OCI-LY1 (cell line): ENCODE measurements at regions not wholly inside any gene's neighbourhood (a gene's known extent, or its start where the extent isn't known, plus 50 kb on each side); places are given as distances from the start of the nearest gene placed in this dataset.

Experiments used
- H2AFZ ChIP-seq: fragments of 200-600 bp; sonication (generic), shearing (Covaris generic); 2 replicates; pipeline ENCODE4 v1.6.0; 2014; ENCODE audit warnings: antibody characterized with exemption, mild to moderate bottlenecking, low read length
- H3F3A ChIP-seq: fragments of 200-600 bp; sonication (generic), shearing (Covaris generic); 2 replicates; pipeline ENCODE4 v1.6.0; 2014; ENCODE audit warnings: mild to moderate bottlenecking, antibody characterized with exemption, low read length, moderate library complexity; ENCODE audit not compliant: insufficient read depth
- H3K27ac ChIP-seq: fragments of 200-600 bp; sonication (generic); 2 replicates; pipeline ENCODE4 v1.5.1; 2014; ENCODE audit warnings: low read length, mixed run types, mild to moderate bottlenecking, low read depth; ENCODE audit not compliant: poor library complexity, severe bottlenecking
- H3K27me3 ChIP-seq: fragments of 200-600 bp; sonication (generic); 2 replicates; pipeline ENCODE4 v1.6.0; 2014; ENCODE audit warnings: antibody characterized with exemption, mild to moderate bottlenecking, low read length, moderate library complexity; ENCODE audit not compliant: insufficient read depth
- H3K36me3 ChIP-seq: fragments of 200-600 bp; sonication (generic); 2 replicates; pipeline ENCODE4 v1.6.1; 2014; ENCODE audit warnings: mild to moderate bottlenecking, antibody characterized with exemption, low read length, moderate library complexity, mixed read lengths; ENCODE audit not compliant: insufficient read depth
- H3K4me1 ChIP-seq: fragments of 200-600 bp; sonication (generic); 2 replicates; pipeline ENCODE4 v1.5.1; 2014; ENCODE audit warnings: mild to moderate bottlenecking, low read length, moderate library complexity; ENCODE audit not compliant: insufficient read depth, severe bottlenecking
- H3K4me2 ChIP-seq: fragments of 200-600 bp; sonication (generic), shearing (Covaris generic); 2 replicates; pipeline ENCODE4 v1.6.1; 2014; ENCODE audit warnings: low read length
- H3K4me3 ChIP-seq: fragments of 200-600 bp; sonication (generic); 2 replicates; pipeline ENCODE4 v1.5.1; 2014; ENCODE audit warnings: low read length, low read depth, mild to moderate bottlenecking, mixed read lengths; ENCODE audit not compliant: poor library complexity, severe bottlenecking
- H3K79me2 ChIP-seq: fragments of 200-600 bp; shearing (Covaris generic); 2 replicates; pipeline ENCODE4 v1.6.1; 2016; ENCODE audit warnings: mixed run types, low read length, mixed read lengths; ENCODE audit not compliant: insufficient read depth
- H3K9ac ChIP-seq: fragments of 200-600 bp; sonication (generic), shearing (Covaris generic); 2 replicates; pipeline ENCODE4 v1.6.1; 2014; ENCODE audit warnings: mild to moderate bottlenecking, low read length, mixed read lengths
- H3K9me2 ChIP-seq: fragments of 200-600 bp; sonication (generic), shearing (Covaris generic); 2 replicates; pipeline ENCODE4 v1.6.1; 2014; ENCODE audit warnings: low read depth, mild to moderate bottlenecking, low read length, mixed read lengths
- H3K9me3 ChIP-seq: fragments of 200-600 bp; shearing (Covaris generic); 2 replicates; pipeline ENCODE4 v1.6.1; 2014; ENCODE audit warnings: low read length, mixed read lengths
- H4K20me1 ChIP-seq: fragments of 200-600 bp; sonication (generic), shearing (Covaris generic); 2 replicates; pipeline ENCODE4 v1.6.0; 2016; ENCODE audit warnings: mild to moderate bottlenecking, low read length; ENCODE audit not compliant: insufficient read depth
- CTCF ChIP-seq: fragments of 200-600 bp; sonication (generic), shearing (Covaris generic); IDR thresholded peaks from 2 replicates; pipeline ENCODE4 v1.5.1; 2017; ENCODE audit warnings: mild to moderate bottlenecking, antibody characterized with exemption, low read length, moderate library complexity, mixed read lengths
- EZH2 ChIP-seq: fragments of 200-600 bp; sonication (generic), shearing (Covaris generic); IDR thresholded peaks from 2 replicates; pipeline ENCODE4 v1.8.0; 2017; ENCODE audit warnings: borderline replicate concordance, mixed run types, mild to moderate bottlenecking, antibody characterized with exemption, low read length, moderate library complexity, mixed read lengths

DNA sequence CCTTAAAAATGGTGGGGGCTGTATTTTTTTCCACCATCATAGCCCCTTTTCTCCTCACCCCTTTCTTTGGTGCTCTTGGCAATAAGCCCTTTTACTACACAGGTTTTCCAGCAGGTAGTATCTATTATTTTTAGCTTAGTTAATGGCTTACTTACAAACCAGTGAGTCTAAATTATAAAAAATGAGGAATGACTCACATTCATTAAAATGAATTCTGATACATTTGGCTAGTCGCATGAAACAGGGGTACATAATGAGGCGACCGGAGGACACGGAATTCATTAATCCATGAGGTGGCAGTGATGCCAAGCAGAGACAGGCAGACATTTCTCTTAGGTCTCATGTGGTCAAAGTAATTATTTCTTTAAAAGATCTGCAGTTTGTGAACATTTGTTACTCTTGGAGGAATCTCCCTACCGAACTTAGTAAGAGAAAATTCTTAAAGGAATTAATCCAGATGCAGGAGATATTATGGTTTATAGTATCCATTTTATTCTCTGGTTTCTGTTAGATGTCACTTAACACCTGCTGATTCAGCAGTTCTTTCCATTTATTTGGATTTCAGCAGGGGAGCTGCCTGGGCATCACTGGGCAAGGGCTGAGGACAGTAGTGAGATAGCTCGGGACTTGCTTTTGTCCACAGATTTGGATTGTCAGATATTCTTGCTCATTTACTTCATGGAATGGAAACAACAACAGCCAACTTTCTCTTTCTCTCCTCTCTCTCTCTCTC is 575.0 kb upstream of the NR3C2 start:
- H3K27me3 ChIP-seq: no peaks in the 10 kb centered on the region
- no peak overlapping the region for H2AFZ ChIP-seq
- TF ChIP-seq CTCF (no peak), EZH2 (no peak)
- H3K4me1 ChIP-seq: no peaks in the 10 kb centered on the region
- H4K20me1 ChIP-seq: no peaks in the 10 kb centered on the region
- H3K4me3 ChIP-seq: no peak overlapping the region
- H3F3A ChIP-seq: no peaks in the 10 kb centered on the region
- no peak overlapping the region for H3K9ac ChIP-seq
- H3K9me2 ChIP-seq: no peaks in the 10 kb centered on the region
- H3K36me3 ChIP-seq: no peaks in the 10 kb centered on the region; the same call in 1 of the 2 replicates
- H3K27ac ChIP-seq: no peak overlapping the region
- no peak overlapping the region for H3K4me2 ChIP-seq
- H3K9me3 ChIP-seq: no peaks in the 10 kb centered on the region
- no peaks in the 10 kb centered on the region for H3K79me2 ChIP-seq

GRCh38 chr4:149009223-149009622 is 567.0 kb upstream of the NR3C2 start:
- H3F3A ChIP-seq: no peaks in the 10 kb centered on the region
- H2AFZ ChIP-seq: no peak overlapping the region
- no peak overlapping the region for H3K27ac ChIP-seq
- no peaks in the 10 kb centered on the region for H3K79me2 ChIP-seq
- no peaks in the 10 kb centered on the region for H3K9me3 ChIP-seq
- H4K20me1 ChIP-seq: no peaks in the 10 kb centered on the region
- TF ChIP-seq EZH2 (no peak), CTCF (no peak)
- H3K9ac ChIP-seq: no peak overlapping the region
- no peaks in the 10 kb centered on the region for H3K36me3 ChIP-seq
- H3K4me1 ChIP-seq: no peaks in the 10 kb centered on the region
- H3K9me2 ChIP-seq: no peaks in the 10 kb centered on the region
- H3K4me2 ChIP-seq: no peak overlapping the region
- H3K27me3 ChIP-seq: no peaks in the 10 kb centered on the region
- no peak overlapping the region for H3K4me3 ChIP-seq

DNA sequence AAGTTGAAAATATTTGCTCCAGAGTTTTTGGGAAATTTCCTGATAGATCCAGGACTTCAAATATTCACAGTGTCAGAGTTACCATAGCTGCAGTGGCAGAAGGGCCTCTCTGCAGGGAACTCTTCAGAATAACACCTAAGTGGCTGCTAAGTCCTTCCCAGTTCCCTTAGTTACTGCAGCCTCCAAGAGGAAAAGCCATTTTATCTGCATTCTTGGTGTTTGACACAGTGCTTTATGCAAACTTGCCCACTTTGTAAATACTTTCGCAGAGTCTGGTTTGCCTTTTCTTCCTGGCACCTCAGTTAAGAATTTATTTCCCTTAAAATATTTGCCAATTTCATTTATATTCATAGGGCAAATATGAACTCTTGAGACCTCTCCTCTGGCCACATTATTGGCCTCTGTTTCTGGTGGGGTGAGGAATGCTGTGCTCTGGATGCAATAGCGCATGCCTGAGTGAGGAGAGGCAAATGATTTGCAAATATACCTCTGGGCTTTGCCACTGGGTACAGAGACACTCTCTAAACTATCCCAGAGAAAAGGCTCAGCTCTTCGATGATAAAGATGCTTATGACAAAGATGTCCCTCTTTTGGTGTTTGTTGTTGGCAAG is 566.3 kb upstream of the NR3C2 start:
- Histone ChIP-seq H3K36me3 (no peaks in the 10 kb centered on the region), H3K9me2 (no peaks in the 10 kb centered on the region), H3F3A (no peaks in the 10 kb centered on the region), H3K4me1 (no peaks in the 10 kb centered on the region), H3K9ac (no peak overlapping the region), H3K4me3 (no peak overlapping the region), H3K4me2 (no peak overlapping the region), H3K27me3 (no peaks in the 10 kb centered on the region), H3K9me3 (no peaks in the 10 kb centered on the region), H2AFZ (no peak overlapping the region), H3K79me2 (no peaks in the 10 kb centered on the region), H4K20me1 (no peaks in the 10 kb centered on the region), H3K27ac (no peak overlapping the region)
- TF ChIP-seq EZH2 (no peak), CTCF (no peak)
